Gastrocnemius medialis (tissue), 4 donors: ENCODE measurements at regions not wholly inside any gene's neighbourhood (a gene's known extent, or its start where the extent isn't known, plus 50 kb on each side); places are given as distances from the start of the nearest gene placed in this dataset.

Experiments
- ATAC-seq, 2 donors: fragments of 150-250 bp; one replicate each; pipeline ENCODE4 v1.9.1; 2016
- DNase-seq, 2 donors: peaks; one replicate each; pipeline ENCODE4 v3.0.0-alpha.2; 2019
- H3K27ac ChIP-seq, 4 donors: fragments of 200-600 bp; sonication (generic); 1 replicate in 1 of 4; 2 replicates in 3 of 4; pipeline ENCODE4 v1.5.1; 2016 to 2018; ENCODE audit warnings: mild to moderate bottlenecking in 2 of 4, moderate library complexity in 1 of 4
- H3K27me3 ChIP-seq, 3 donors: fragments of 200-600 bp; sonication (generic) in 2 of 3; 1 replicate in 1 of 3; 2 replicates in 2 of 3; pipeline versions ENCODE4 v1.5.1 to v1.6.0; 2016 to 2019; ENCODE audit warnings: mild to moderate bottlenecking in 1 of 3, moderate library complexity in 1 of 3
- H3K36me3 ChIP-seq, 2 donors: fragments of 200-600 bp; sonication (generic) in 1 of 2; one replicate each; pipeline ENCODE4 v1.5.1; 2017 to 2018
- H3K4me1 ChIP-seq, 2 donors: fragments of 200-600 bp; sonication (generic) in 1 of 2; one replicate each; pipeline ENCODE4 v1.5.1; 2016 to 2017; ENCODE audit warnings: mild to moderate bottlenecking in 2 of 2
- H3K4me3 ChIP-seq, 4 donors: fragments of 200-600 bp; sonication (generic) in 3 of 4; 1 replicate in 1 of 4; 2 replicates in 3 of 4; pipeline ENCODE4 v1.5.1; 2016 to 2019; ENCODE audit warnings: mild to moderate bottlenecking in 2 of 4
- H3K9me3 ChIP-seq, 3 donors: fragments of 200-600 bp; sonication (generic) in 2 of 3; 1 replicate in 1 of 3; 2 replicates in 2 of 3; pipeline ENCODE4 v1.5.1; 2016 to 2019
- POLR2A ChIP-seq, 2 donors: fragments of 450-650 bp; IDR thresholded peaks; one replicate each; pipeline ENCODE4 v1.6.1; 2017; ENCODE audit warnings: antibody characterized with exemption in 2 of 2, mild to moderate bottlenecking in 2 of 2, moderate library complexity in 2 of 2
- in situ Hi-C, 4 donors: fragments of 200-750 bp; cut with MboI; loops; one replicate each; pipeline versions ENCODE4 v1.15.0 to v1.8.0; 2017; ENCODE audit warnings: low sequenced_read_pairs in 4 of 4
- intact Hi-C: fragments of 100-400 bp; cut with DNase I; formaldehyde crosslinking; loops from one replicate; pipeline ENCODE4 v1.15.1; 2023; ENCODE audit warnings: low total_unique reads
- TF ChIP-seq, protein P1 (sequence below), 5 experiments: fragments of 450-650 bp in 3 of 5; fragments of 200-600 bp in 2 of 5; sonication (generic) in 2 of 5; IDR thresholded peaks in 4 of 5; conservative IDR thresholded peaks in 1 of 5; 1 replicate in 4 of 5; 2 replicates in 1 of 5; pipeline ENCODE4 v1.5.1; 2016 to 2019; ENCODE audit warnings: antibody characterized with exemption in 5 of 5, mild to moderate bottlenecking in 3 of 5, moderate library complexity in 3 of 5

DNA sequence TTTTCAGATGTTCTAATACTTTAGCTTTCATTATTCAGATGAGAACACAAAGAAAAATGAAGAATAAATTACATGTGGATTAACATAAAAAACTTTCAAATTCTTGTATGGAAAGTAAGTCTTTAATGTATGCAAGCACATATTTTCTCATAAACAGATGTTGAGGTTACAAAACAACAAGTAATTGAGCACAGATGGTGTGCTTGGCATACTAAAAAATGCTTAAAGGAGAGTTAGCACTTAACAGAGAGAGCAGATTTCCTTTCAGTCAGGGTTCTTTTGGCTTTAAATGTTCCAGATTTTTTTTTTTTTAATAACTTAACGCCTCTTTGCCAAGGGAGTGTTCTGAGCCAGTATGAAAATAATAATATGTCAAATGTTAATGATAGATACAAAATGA lies 96.0 kb downstream of the RASSF9 start:
- no peak overlapping the region for H3K4me3 ChIP-seq
- no peaks in the 10 kb centered on the region for H3K4me1 ChIP-seq
- in situ Hi-C loops = no loop called here
- no peak overlapping the region for H3K27ac ChIP-seq
- intact Hi-C loops = no loop called here
- no peaks in the 10 kb centered on the region for H3K36me3 ChIP-seq
- ATAC-seq = no peak
- no peak for TF ChIP-seq POLR2A (IDR thresholded peaks at IDR 0.05)
- TF ChIP-seq, protein P1, sequence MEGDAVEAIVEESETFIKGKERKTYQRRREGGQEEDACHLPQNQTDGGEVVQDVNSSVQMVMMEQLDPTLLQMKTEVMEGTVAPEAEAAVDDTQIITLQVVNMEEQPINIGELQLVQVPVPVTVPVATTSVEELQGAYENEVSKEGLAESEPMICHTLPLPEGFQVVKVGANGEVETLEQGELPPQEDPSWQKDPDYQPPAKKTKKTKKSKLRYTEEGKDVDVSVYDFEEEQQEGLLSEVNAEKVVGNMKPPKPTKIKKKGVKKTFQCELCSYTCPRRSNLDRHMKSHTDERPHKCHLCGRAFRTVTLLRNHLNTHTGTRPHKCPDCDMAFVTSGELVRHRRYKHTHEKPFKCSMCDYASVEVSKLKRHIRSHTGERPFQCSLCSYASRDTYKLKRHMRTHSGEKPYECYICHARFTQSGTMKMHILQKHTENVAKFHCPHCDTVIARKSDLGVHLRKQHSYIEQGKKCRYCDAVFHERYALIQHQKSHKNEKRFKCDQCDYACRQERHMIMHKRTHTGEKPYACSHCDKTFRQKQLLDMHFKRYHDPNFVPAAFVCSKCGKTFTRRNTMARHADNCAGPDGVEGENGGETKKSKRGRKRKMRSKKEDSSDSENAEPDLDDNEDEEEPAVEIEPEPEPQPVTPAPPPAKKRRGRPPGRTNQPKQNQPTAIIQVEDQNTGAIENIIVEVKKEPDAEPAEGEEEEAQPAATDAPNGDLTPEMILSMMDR (IDR thresholded peaks at IDR 0.05 in 4 of 5, conservative IDR thresholded peaks at IDR 0.05 in 1 of 5) = no peak
- DNase-seq = no peak
- H3K27me3 ChIP-seq = no peaks in the 10 kb centered on the region
- H3K9me3 ChIP-seq = no peaks in the 10 kb centered on the region

DNA sequence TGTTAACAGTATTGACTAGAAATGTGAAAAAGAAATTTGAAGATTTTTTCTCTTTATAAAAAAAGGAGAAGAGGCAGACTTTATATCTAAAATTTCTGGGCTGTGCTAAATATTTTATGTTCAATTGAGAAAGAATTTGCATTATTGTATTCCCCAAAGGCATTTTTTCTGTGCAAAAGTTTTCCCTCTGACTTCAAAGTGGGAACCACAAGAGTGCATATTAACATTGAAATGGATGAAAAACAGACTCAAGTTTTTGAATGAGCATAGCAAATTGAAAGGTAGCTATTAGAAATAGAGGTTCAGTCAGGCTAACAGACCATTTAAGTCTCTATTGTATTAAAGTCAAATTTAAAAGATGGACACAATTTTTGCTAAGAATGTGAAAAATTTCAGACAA lies 95.2 kb downstream of the RASSF9 start:
- in situ Hi-C loops (no loop called here), intact Hi-C loops (no loop called here)

DNA sequence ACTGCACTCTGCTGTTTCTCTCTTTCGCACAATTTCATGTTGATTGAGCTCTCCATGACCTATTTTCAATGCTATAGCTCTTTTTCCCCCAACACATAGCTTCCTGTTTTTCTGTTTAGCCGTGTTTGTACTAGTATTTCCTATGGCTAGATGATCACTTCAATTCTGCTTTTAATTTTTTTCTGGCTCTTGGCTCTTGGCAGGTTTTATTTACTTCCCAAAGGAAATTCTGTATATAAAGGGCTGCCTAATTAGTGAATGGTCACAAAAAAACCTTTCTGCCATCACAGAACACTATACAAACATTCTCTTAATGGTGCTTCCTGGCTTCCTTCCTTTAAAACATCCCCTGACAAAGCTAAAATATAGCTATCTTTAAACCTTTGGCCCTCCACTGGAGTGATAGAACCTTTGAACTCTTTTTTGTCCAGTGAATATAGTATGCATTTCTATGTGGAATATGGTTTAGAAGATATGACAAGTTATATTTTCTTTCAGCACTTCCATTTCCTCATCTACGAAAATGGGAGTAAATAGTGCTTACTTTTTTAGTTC lies 88.2 kb downstream of the RASSF9 start:
- H3K4me1 ChIP-seq = no peaks in the 10 kb centered on the region
- in situ Hi-C loops = no loop called here

More for the DNA sequence above, 95.2 kb downstream of the RASSF9 start:
- no peak for TF ChIP-seq POLR2A (IDR thresholded peaks at IDR 0.05)
- TF ChIP-seq, protein P1 (IDR thresholded peaks at IDR 0.05 in 4 of 5, conservative IDR thresholded peaks at IDR 0.05 in 1 of 5) = no peak
- ATAC-seq = no peak
- Histone ChIP-seq H3K9me3 (no peaks in the 10 kb centered on the region), H3K27ac (no peak overlapping the region), H3K36me3 (no peaks in the 10 kb centered on the region), H3K4me3 (no peak overlapping the region), H3K4me1 (no peaks in the 10 kb centered on the region), H3K27me3 (no peaks in the 10 kb centered on the region)
- no peak for DNase-seq

More for the DNA sequence above, 88.2 kb downstream of the RASSF9 start:
- Histone ChIP-seq H3K9me3 (no peaks in the 10 kb centered on the region), H3K27ac (no peak overlapping the region), H3K4me3 (no peak overlapping the region), H3K36me3 (no peaks in the 10 kb centered on the region), H3K27me3 (no peaks in the 10 kb centered on the region)
- intact Hi-C loops = no loop called here
- ATAC-seq (no peak), DNase-seq (no peak)
- TF ChIP-seq POLR2A (IDR thresholded peaks at IDR 0.05) = no peak
- TF ChIP-seq, protein P1 (IDR thresholded peaks at IDR 0.05 in 4 of 5, conservative IDR thresholded peaks at IDR 0.05 in 1 of 5) = no peak
